ENCODE measurements at regions not wholly inside any gene's neighbourhood (a gene's known extent, or its start where the extent isn't known, plus 50 kb on each side); places are given as distances from the start of the nearest gene placed in this dataset.

- TF ChIP-seq POLR2A (IDR thresholded peaks at IDR 0.05; ENCODE audit: low read depth, low read length) (no peak), CTCF (conservative IDR thresholded peaks at IDR 0.05; ENCODE audit: low read depth, low read length) (no peak), SMC3 (IDR thresholded peaks at IDR 0.05; ENCODE audit: low read depth, low read length) (no peak; the same call in 1 of the 2 replicates), RFX5 (IDR thresholded peaks at IDR 0.05; ENCODE audit: low read depth, low read length) (no peak)
Measured at GRCh38 chr14:23801766-23802165, 151.8 kb upstream of the DHRS4 start.

Data from IMR-90 (cell line).